ENCODE measurements at regions not wholly inside any gene's neighbourhood (a gene's known extent, or its start where the extent isn't known, plus 50 kb on each side); places are given as distances from the start of the nearest gene placed in this dataset.
"Not testable (repeated sequence)": the region's sequence is repeated elsewhere in the genome, so short reads cannot be mapped to it uniquely, and the experiment has no call there.

GRCh38 chr4:134085496-134085895, 116.1 kb downstream of the PABPC4L start:
- no peaks in the 10 kb centered on the region for H3K27me3 ChIP-seq (ENCODE audit: control insufficient read depth, insufficient read depth, low read length)
- WGBS (ENCODE audit: insufficient coverage, low lambda C conversion rate) = no CpG with 5 or more reads among the region's 2 CpGs
- H3K36me3 ChIP-seq (ENCODE audit: control insufficient read depth, insufficient read depth, low read length) = no peaks in the 10 kb centered on the region
- DNase-seq = no peak
- H3K27ac ChIP-seq (ENCODE audit: low read length) = no peak overlapping the region
- H3K9me3 ChIP-seq (ENCODE audit: control insufficient read depth, low read depth, low read length) = no peaks in the 10 kb centered on the region
- H3K4me3 ChIP-seq (ENCODE audit: low read length) = no peak overlapping the region
- no peaks in the 10 kb centered on the region for H3K4me1 ChIP-seq (ENCODE audit: control insufficient read depth, insufficient read depth, low read length)

- no CpG with 5 or more reads among the region's 15 CpGs for WGBS (ENCODE audit: insufficient coverage, low lambda C conversion rate)
- H3K4me3 ChIP-seq (ENCODE audit: low read length); DNase-seq: not testable (repeated sequence)
Measured at GRCh38 chr4:134079085-134079484, 122.5 kb downstream of the PABPC4L start.

GRCh38 chr4:134078230-134078914, 123.2 kb downstream of the PABPC4L start:
- H3K27ac ChIP-seq (ENCODE audit: low read length) = no peak overlapping the region
- no peaks in the 10 kb centered on the region for H3K9me3 ChIP-seq (ENCODE audit: control insufficient read depth, low read depth, low read length)
- H3K36me3 ChIP-seq (ENCODE audit: control insufficient read depth, insufficient read depth, low read length) = no peaks in the 10 kb centered on the region
- WGBS (ENCODE audit: insufficient coverage, low lambda C conversion rate) = 60% methylated on average over 4 of the region's 11 CpGs
- H3K27me3 ChIP-seq (ENCODE audit: control insufficient read depth, insufficient read depth, low read length) = no peaks in the 10 kb centered on the region
- H3K4me3 ChIP-seq (ENCODE audit: low read length) = no peak overlapping the region
- H3K4me1 ChIP-seq (ENCODE audit: control insufficient read depth, insufficient read depth, low read length) = no peaks in the 10 kb centered on the region
- no peak for DNase-seq

More at GRCh38 chr4:134079085-134079484, 122.5 kb downstream of the PABPC4L start:
- H3K4me1 ChIP-seq (ENCODE audit: control insufficient read depth, insufficient read depth, low read length); H3K27ac ChIP-seq (ENCODE audit: low read length); H3K9me3 ChIP-seq (ENCODE audit: control insufficient read depth, low read depth, low read length); H3K27me3 ChIP-seq (ENCODE audit: control insufficient read depth, insufficient read depth, low read length); H3K36me3 ChIP-seq (ENCODE audit: control insufficient read depth, insufficient read depth, low read length): not testable (repeated sequence)

GRCh38 chr4:134073711-134074110, 127.9 kb downstream of the PABPC4L start:
- Histone ChIP-seq H3K9me3 (ENCODE audit: control insufficient read depth, low read depth, low read length) (no peaks in the 10 kb centered on the region), H3K4me3 (ENCODE audit: low read length) (no peak overlapping the region), H3K36me3 (ENCODE audit: control insufficient read depth, insufficient read depth, low read length) (no peaks in the 10 kb centered on the region), H3K27ac (ENCODE audit: low read length) (no peak overlapping the region), H3K4me1 (ENCODE audit: control insufficient read depth, insufficient read depth, low read length) (no peaks in the 10 kb centered on the region), H3K27me3 (ENCODE audit: control insufficient read depth, insufficient read depth, low read length) (no peaks in the 10 kb centered on the region)
- no peak for DNase-seq
- no CpG with 5 or more reads among the region's 2 CpGs for WGBS (ENCODE audit: insufficient coverage, low lambda C conversion rate)

- Histone ChIP-seq H3K9me3 (ENCODE audit: control insufficient read depth, low read depth, low read length) (no peaks in the 10 kb centered on the region), H3K36me3 (ENCODE audit: control insufficient read depth, insufficient read depth, low read length) (no peaks in the 10 kb centered on the region), H3K4me3 (ENCODE audit: low read length) (no peak overlapping the region), H3K27ac (ENCODE audit: low read length) (no peak overlapping the region), H3K4me1 (ENCODE audit: control insufficient read depth, insufficient read depth, low read length) (no peaks in the 10 kb centered on the region), H3K27me3 (ENCODE audit: control insufficient read depth, insufficient read depth, low read length) (no peaks in the 10 kb centered on the region)
- no peak for DNase-seq
Measured at GRCh38 chr4:134072137-134072536, 129.5 kb downstream of the PABPC4L start.

- no CpG with 5 or more reads among the region's 6 CpGs for WGBS (ENCODE audit: insufficient coverage, low lambda C conversion rate)
- no peaks in the 10 kb centered on the region for H3K27me3 ChIP-seq (ENCODE audit: control insufficient read depth, insufficient read depth, low read length)
- H3K4me1 ChIP-seq (ENCODE audit: control insufficient read depth, insufficient read depth, low read length) = no peaks in the 10 kb centered on the region
- H3K4me3 ChIP-seq (ENCODE audit: low read length) = no peak overlapping the region
- H3K27ac ChIP-seq (ENCODE audit: low read length) = no peak overlapping the region
- no peaks in the 10 kb centered on the region for H3K36me3 ChIP-seq (ENCODE audit: control insufficient read depth, insufficient read depth, low read length)
- no peaks in the 10 kb centered on the region for H3K9me3 ChIP-seq (ENCODE audit: control insufficient read depth, low read depth, low read length)
- DNase-seq = no peak
Measured at GRCh38 chr4:134070174-134070573, 131.4 kb downstream of the PABPC4L start.

- Histone ChIP-seq H3K4me1 (ENCODE audit: control insufficient read depth, insufficient read depth, low read length) (no peaks in the 10 kb centered on the region), H3K36me3 (ENCODE audit: control insufficient read depth, insufficient read depth, low read length) (no peaks in the 10 kb centered on the region), H3K27ac (ENCODE audit: low read length) (no peak overlapping the region), H3K4me3 (ENCODE audit: low read length) (no peak overlapping the region), H3K9me3 (ENCODE audit: control insufficient read depth, low read depth, low read length) (no peaks in the 10 kb centered on the region), H3K27me3 (ENCODE audit: control insufficient read depth, insufficient read depth, low read length) (no peaks in the 10 kb centered on the region)
- no peak for DNase-seq
- WGBS (ENCODE audit: insufficient coverage, low lambda C conversion rate) = no CpG with 5 or more reads among the region's 3 CpGs
Measured at GRCh38 chr4:134057356-134057755, 144.2 kb downstream of the PABPC4L start.

GRCh38 chr4:134046221-134046620, 155.4 kb downstream of the PABPC4L start:
- not testable (repeated sequence) for H3K27me3 ChIP-seq (ENCODE audit: control insufficient read depth, insufficient read depth, low read length); H3K27ac ChIP-seq (ENCODE audit: low read length); H3K4me3 ChIP-seq (ENCODE audit: low read length); DNase-seq; H3K36me3 ChIP-seq (ENCODE audit: control insufficient read depth, insufficient read depth, low read length); H3K9me3 ChIP-seq (ENCODE audit: control insufficient read depth, low read depth, low read length); H3K4me1 ChIP-seq (ENCODE audit: control insufficient read depth, insufficient read depth, low read length)
- WGBS (ENCODE audit: insufficient coverage, low lambda C conversion rate) = 80% methylated on average over 1 of the region's 6 CpGs

GRCh38 chr4:134045411-134045810, 156.2 kb downstream of the PABPC4L start:
- H3K27me3 ChIP-seq (ENCODE audit: control insufficient read depth, insufficient read depth, low read length) = no peaks in the 10 kb centered on the region
- DNase-seq = no peak
- H3K27ac ChIP-seq (ENCODE audit: low read length) = no peak overlapping the region
- H3K36me3 ChIP-seq (ENCODE audit: control insufficient read depth, insufficient read depth, low read length) = no peaks in the 10 kb centered on the region
- WGBS (ENCODE audit: insufficient coverage, low lambda C conversion rate) = no CpG with 5 or more reads among the region's 3 CpGs
- no peak overlapping the region for H3K4me3 ChIP-seq (ENCODE audit: low read length)
- no peaks in the 10 kb centered on the region for H3K9me3 ChIP-seq (ENCODE audit: control insufficient read depth, low read depth, low read length)
- H3K4me1 ChIP-seq (ENCODE audit: control insufficient read depth, insufficient read depth, low read length) = no peaks in the 10 kb centered on the region

GRCh38 chr4:134043266-134043665, 158.3 kb downstream of the PABPC4L start:
- Histone ChIP-seq H3K9me3 (ENCODE audit: control insufficient read depth, low read depth, low read length) (no peaks in the 10 kb centered on the region), H3K4me1 (ENCODE audit: control insufficient read depth, insufficient read depth, low read length) (no peaks in the 10 kb centered on the region), H3K27ac (ENCODE audit: low read length) (no peak overlapping the region), H3K36me3 (ENCODE audit: control insufficient read depth, insufficient read depth, low read length) (no peaks in the 10 kb centered on the region), H3K4me3 (ENCODE audit: low read length) (no peak overlapping the region), H3K27me3 (ENCODE audit: control insufficient read depth, insufficient read depth, low read length) (no peaks in the 10 kb centered on the region)
- no peak for DNase-seq
- WGBS (ENCODE audit: insufficient coverage, low lambda C conversion rate) = 90% methylated on average over 2 of the region's 3 CpGs

GRCh38 chr4:134028421-134028820, 173.2 kb downstream of the PABPC4L start:
- Histone ChIP-seq H3K4me1 (ENCODE audit: control insufficient read depth, insufficient read depth, low read length) (no peaks in the 10 kb centered on the region), H3K27me3 (ENCODE audit: control insufficient read depth, insufficient read depth, low read length) (no peaks in the 10 kb centered on the region), H3K4me3 (ENCODE audit: low read length) (no peak overlapping the region), H3K9me3 (ENCODE audit: control insufficient read depth, low read depth, low read length) (no peaks in the 10 kb centered on the region), H3K27ac (ENCODE audit: low read length) (no peak overlapping the region), H3K36me3 (ENCODE audit: control insufficient read depth, insufficient read depth, low read length) (no peaks in the 10 kb centered on the region)
- peak in 1 of 2 donors; percentile 2 for DNase-seq

Data from large intestine (tissue), 3 donors.